Peyer's patch (tissue), 4 donors: ENCODE measurements at regions not wholly inside any gene's neighbourhood (a gene's known extent, or its start where the extent isn't known, plus 50 kb on each side); places are given as distances from the start of the nearest gene placed in this dataset.

Experiments used
- DNase-seq, 3 donors: peaks; one replicate each; pipeline ENCODE4 v3.0.0-alpha.2; 2017 to 2019
- H3K27ac ChIP-seq, 4 donors: fragments of 200-600 bp; sonication (generic); one replicate each; pipeline ENCODE4 v1.5.1; 2016 to 2019
- H3K27me3 ChIP-seq, 2 donors: fragments of 200-600 bp; sonication (generic); one replicate each; pipeline ENCODE4 v1.5.1; 2019
- H3K36me3 ChIP-seq, 3 donors: fragments of 200-600 bp; sonication (generic); one replicate each; pipeline ENCODE4 v1.5.1; 2016 to 2019
- H3K4me1 ChIP-seq, 4 donors: fragments of 200-600 bp; sonication (generic); one replicate each; pipeline ENCODE4 v1.5.1; 2016 to 2019
- H3K4me3 ChIP-seq, 4 donors: fragments of 200-600 bp; sonication (generic); 1 replicate in 3 of 4; 2 replicates in 1 of 4; pipeline ENCODE4 v1.5.1; 2016 to 2019; ENCODE audit warnings: mild to moderate bottlenecking in 1 of 4
- H3K9me3 ChIP-seq, 4 donors: fragments of 200-600 bp; sonication (generic); one replicate each; pipeline ENCODE4 v1.5.1; 2016 to 2019; ENCODE audit warnings: mild to moderate bottlenecking in 1 of 4
- CTCF ChIP-seq, 6 experiments: fragments of 450-650 bp in 4 of 6; fragments of 200-600 bp in 2 of 6; sonication (generic) in 1 of 6; IDR thresholded peaks; one replicate each; pipeline ENCODE4 v1.5.1; 2017 to 2019; ENCODE audit warnings: antibody characterized with exemption in 6 of 6, mild to moderate bottlenecking in 3 of 6, moderate library complexity in 1 of 6
- POLR2A ChIP-seq, 2 donors: fragments of 450-650 bp; IDR thresholded peaks; one replicate each; pipeline ENCODE4 v1.5.1; 2017; ENCODE audit warnings: antibody characterized with exemption in 2 of 2, mild to moderate bottlenecking in 2 of 2, moderate library complexity in 2 of 2

GRCh38 chr5:15044521-15044920, 172.9 kb upstream of the ANKH start:
- H3K27me3 ChIP-seq = no peaks in the 10 kb centered on the region
- H3K9me3 ChIP-seq = no peaks in the 10 kb centered on the region
- H3K27ac ChIP-seq = no peak overlapping the region
- no peak for DNase-seq
- H3K36me3 ChIP-seq = no peaks in the 10 kb centered on the region
- H3K4me3 ChIP-seq = no peak overlapping the region
- TF ChIP-seq POLR2A (IDR thresholded peaks at IDR 0.05) (no peak), CTCF (IDR thresholded peaks at IDR 0.05) (no peak)
- H3K4me1 ChIP-seq = no peaks in the 10 kb centered on the region

- no peak for DNase-seq
- no peaks in the 10 kb centered on the region for H3K36me3 ChIP-seq
- no peak overlapping the region for H3K27ac ChIP-seq
- no peak for TF ChIP-seq CTCF (IDR thresholded peaks at IDR 0.05)
- no peak for TF ChIP-seq POLR2A (IDR thresholded peaks at IDR 0.05)
- H3K9me3 ChIP-seq = no peaks in the 10 kb centered on the region
- H3K4me3 ChIP-seq = no peak overlapping the region
- H3K4me1 ChIP-seq = no peaks in the 10 kb centered on the region
- no peaks in the 10 kb centered on the region for H3K27me3 ChIP-seq
Measured at GRCh38 chr5:15037247-15037908, 165.8 kb upstream of the ANKH start.

- Histone ChIP-seq H3K9me3 (no peaks in the 10 kb centered on the region), H3K4me3 (no peak overlapping the region), H3K27me3 (no peaks in the 10 kb centered on the region), H3K4me1 (no peaks in the 10 kb centered on the region), H3K36me3 (no peaks in the 10 kb centered on the region), H3K27ac (no peak overlapping the region)
- no peak for TF ChIP-seq CTCF (IDR thresholded peaks at IDR 0.05)
- TF ChIP-seq POLR2A (IDR thresholded peaks at IDR 0.05) = no peak
- no peak for DNase-seq
Measured at GRCh38 chr5:15034379-15034778, 162.8 kb upstream of the ANKH start.

- Histone ChIP-seq H3K27me3 (no peaks in the 10 kb centered on the region), H3K9me3 (no peaks in the 10 kb centered on the region), H3K27ac (no peak overlapping the region), H3K36me3 (no peaks in the 10 kb centered on the region), H3K4me1 (no peaks in the 10 kb centered on the region), H3K4me3 (no peak overlapping the region)
- DNase-seq = no peak
- TF ChIP-seq CTCF (IDR thresholded peaks at IDR 0.05) (no peak), POLR2A (IDR thresholded peaks at IDR 0.05) (no peak)
Measured at GRCh38 chr5:15031180-15031579, 159.6 kb upstream of the ANKH start.

GRCh38 chr5:15027764-15028163, 156.2 kb upstream of the ANKH start:
- Histone ChIP-seq H3K27ac (no peak overlapping the region), H3K4me1 (no peaks in the 10 kb centered on the region), H3K4me3 (no peak overlapping the region), H3K9me3 (no peaks in the 10 kb centered on the region), H3K36me3 (no peaks in the 10 kb centered on the region), H3K27me3 (no peaks in the 10 kb centered on the region)
- DNase-seq = no peak
- no peak for TF ChIP-seq CTCF (IDR thresholded peaks at IDR 0.05)
- no peak for TF ChIP-seq POLR2A (IDR thresholded peaks at IDR 0.05)

GRCh38 chr5:15026944-15027343, 155.4 kb upstream of the ANKH start:
- TF ChIP-seq POLR2A (IDR thresholded peaks at IDR 0.05) (no peak), CTCF (IDR thresholded peaks at IDR 0.05) (no peak)
- H3K27ac ChIP-seq = no peak overlapping the region

More at GRCh38 chr5:15026944-15027343, 155.4 kb upstream of the ANKH start:
- Histone ChIP-seq H3K9me3 (no peaks in the 10 kb centered on the region), H3K4me1 (no peaks in the 10 kb centered on the region), H3K36me3 (no peaks in the 10 kb centered on the region), H3K27me3 (no peaks in the 10 kb centered on the region), H3K4me3 (no peak overlapping the region)
- no peak for DNase-seq
